ENCODE measurements at regions not wholly inside any gene's neighbourhood (a gene's known extent, or its start where the extent isn't known, plus 50 kb on each side); places are given as distances from the start of the nearest gene placed in this dataset.

DNA sequence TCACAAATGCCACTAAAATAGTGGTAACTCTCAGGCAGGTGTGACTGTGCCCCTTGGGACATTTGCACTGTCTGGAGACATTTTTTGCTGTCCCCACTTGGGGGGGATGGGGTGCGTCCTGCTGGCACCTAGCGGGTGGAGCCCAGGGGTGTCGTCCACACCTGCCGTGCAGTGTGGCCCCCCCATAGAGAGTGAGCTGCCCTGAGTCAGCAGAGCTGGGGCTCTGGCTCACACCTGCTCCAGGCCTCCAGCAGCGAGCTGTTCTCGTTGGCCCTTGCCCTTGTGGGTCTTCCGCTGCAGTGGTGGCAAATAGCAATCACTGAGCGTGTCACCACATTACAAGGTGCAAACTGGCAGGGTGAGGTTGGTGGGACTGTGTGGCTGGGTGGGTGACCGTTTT lies 64.6 kb downstream of the CLDN34 start:
- Histone ChIP-seq H3K79me2 (ENCODE audit: insufficient read depth) (peaks cover 15% of the 10 kb centered on the region), H3K4me2 (no peak overlapping the region), H3K4me1 (ENCODE audit: control insufficient read depth in 1 of 2, insufficient read depth in 2 of 2, low read depth in 1 of 2, low read length in 1 of 2) (no peaks in the 10 kb centered on the region), H3K27me3 (ENCODE audit: insufficient read depth) (no peaks in the 10 kb centered on the region; the same call in 1 of the 2 replicates), H4K20me1 (ENCODE audit: insufficient read depth) (no peaks in the 10 kb centered on the region), H3K9me2 (no peaks in the 10 kb centered on the region), H3F3A (replicated peaks; ENCODE audit: insufficient read depth) (no peaks in the 10 kb centered on the region), H3K36me3 (replicated peaks in 1 of 2; ENCODE audit: control insufficient read depth in 1 of 2, insufficient read depth in 2 of 2, low read length in 1 of 2) (no peaks in the 10 kb centered on the region), H3K9ac (no peak overlapping the region), H2AFZ (ENCODE audit: low read depth) (no peak overlapping the region), H3K9me3 (no peaks in the 10 kb centered on the region), H3K4me3 (ENCODE audit: low read depth in 2 of 2, low read length in 1 of 2) (no peak overlapping the region), H3K27ac (ENCODE audit: low read depth in 2 of 2, low read length in 1 of 2) (no peak overlapping the region)
- DNase-seq: no peak
- ChIA-PET CTCF (no interaction called here), POLR2A (no interaction called here)
- 47% methylated on average over 3 of the region's 9 CpGs for WGBS (ENCODE audit: low lambda C conversion rate)
- TF ChIP-seq SMC3 (IDR thresholded peaks at IDR 0.05; ENCODE audit: low read depth, low read length): no peak
- no peak for TF ChIP-seq GABPA (IDR thresholded peaks at IDR 0.05; ENCODE audit: low read depth)
- TF ChIP-seq GATA2 (CRISPR knock-in tag; IDR thresholded peaks at IDR 0.05): no peak
- TF ChIP-seq RCOR1 (IDR thresholded peaks at IDR 0.05; ENCODE audit: low read length): no peak
- TF ChIP-seq, protein P1, sequence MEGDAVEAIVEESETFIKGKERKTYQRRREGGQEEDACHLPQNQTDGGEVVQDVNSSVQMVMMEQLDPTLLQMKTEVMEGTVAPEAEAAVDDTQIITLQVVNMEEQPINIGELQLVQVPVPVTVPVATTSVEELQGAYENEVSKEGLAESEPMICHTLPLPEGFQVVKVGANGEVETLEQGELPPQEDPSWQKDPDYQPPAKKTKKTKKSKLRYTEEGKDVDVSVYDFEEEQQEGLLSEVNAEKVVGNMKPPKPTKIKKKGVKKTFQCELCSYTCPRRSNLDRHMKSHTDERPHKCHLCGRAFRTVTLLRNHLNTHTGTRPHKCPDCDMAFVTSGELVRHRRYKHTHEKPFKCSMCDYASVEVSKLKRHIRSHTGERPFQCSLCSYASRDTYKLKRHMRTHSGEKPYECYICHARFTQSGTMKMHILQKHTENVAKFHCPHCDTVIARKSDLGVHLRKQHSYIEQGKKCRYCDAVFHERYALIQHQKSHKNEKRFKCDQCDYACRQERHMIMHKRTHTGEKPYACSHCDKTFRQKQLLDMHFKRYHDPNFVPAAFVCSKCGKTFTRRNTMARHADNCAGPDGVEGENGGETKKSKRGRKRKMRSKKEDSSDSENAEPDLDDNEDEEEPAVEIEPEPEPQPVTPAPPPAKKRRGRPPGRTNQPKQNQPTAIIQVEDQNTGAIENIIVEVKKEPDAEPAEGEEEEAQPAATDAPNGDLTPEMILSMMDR (IDR thresholded peaks at IDR 0.05): no peak
- TF ChIP-seq CHD2 (IDR thresholded peaks at IDR 0.05; ENCODE audit: low read length, partially characterized antibody): no peak
- TF ChIP-seq ELF1 (IDR thresholded peaks at IDR 0.05): no peak
- TF ChIP-seq, protein P2, sequence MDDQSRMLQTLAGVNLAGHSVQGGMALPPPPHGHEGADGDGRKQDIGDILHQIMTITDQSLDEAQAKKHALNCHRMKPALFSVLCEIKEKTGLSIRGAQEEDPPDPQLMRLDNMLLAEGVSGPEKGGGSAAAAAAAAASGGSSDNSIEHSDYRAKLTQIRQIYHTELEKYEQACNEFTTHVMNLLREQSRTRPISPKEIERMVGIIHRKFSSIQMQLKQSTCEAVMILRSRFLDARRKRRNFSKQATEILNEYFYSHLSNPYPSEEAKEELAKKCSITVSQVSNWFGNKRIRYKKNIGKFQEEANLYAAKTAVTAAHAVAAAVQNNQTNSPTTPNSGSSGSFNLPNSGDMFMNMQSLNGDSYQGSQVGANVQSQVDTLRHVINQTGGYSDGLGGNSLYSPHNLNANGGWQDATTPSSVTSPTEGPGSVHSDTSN (IDR thresholded peaks at IDR 0.05): no peak
- TF ChIP-seq NRF1 (IDR thresholded peaks at IDR 0.05; ENCODE audit: low read depth, low read length): no peak
- no peak for TF ChIP-seq EZH2phosphoT487 (IDR thresholded peaks at IDR 0.05; ENCODE audit: borderline replicate concordance, low read depth)
- TF ChIP-seq TEAD4 (IDR thresholded peaks at IDR 0.05; ENCODE audit: borderline replicate concordance, insufficient read depth): no peak
- TF ChIP-seq FOXJ3 (CRISPR knock-in tag; IDR thresholded peaks at IDR 0.05): no peak
- TF ChIP-seq MXI1 (IDR thresholded peaks at IDR 0.05; ENCODE audit: low read depth, low read length): no peak
- TF ChIP-seq, protein P3, sequence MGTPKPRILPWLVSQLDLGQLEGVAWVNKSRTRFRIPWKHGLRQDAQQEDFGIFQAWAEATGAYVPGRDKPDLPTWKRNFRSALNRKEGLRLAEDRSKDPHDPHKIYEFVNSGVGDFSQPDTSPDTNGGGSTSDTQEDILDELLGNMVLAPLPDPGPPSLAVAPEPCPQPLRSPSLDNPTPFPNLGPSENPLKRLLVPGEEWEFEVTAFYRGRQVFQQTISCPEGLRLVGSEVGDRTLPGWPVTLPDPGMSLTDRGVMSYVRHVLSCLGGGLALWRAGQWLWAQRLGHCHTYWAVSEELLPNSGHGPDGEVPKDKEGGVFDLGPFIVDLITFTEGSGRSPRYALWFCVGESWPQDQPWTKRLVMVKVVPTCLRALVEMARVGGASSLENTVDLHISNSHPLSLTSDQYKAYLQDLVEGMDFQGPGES (IDR thresholded peaks at IDR 0.05; ENCODE audit: low read depth, low read length): no peak
- TF ChIP-seq, protein P4, sequence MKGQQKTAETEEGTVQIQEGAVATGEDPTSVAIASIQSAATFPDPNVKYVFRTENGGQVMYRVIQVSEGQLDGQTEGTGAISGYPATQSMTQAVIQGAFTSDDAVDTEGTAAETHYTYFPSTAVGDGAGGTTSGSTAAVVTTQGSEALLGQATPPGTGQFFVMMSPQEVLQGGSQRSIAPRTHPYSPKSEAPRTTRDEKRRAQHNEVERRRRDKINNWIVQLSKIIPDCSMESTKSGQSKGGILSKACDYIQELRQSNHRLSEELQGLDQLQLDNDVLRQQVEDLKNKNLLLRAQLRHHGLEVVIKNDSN (IDR thresholded peaks at IDR 0.05; ENCODE audit: borderline replicate concordance, low read depth): no peak

Data from SK-N-SH (cell line).